Transverse colon (tissue), 4 donors: ENCODE measurements at regions not wholly inside any gene's neighbourhood (a gene's known extent, or its start where the extent isn't known, plus 50 kb on each side); places are given as distances from the start of the nearest gene placed in this dataset.

Experiments used
- CTCF ChIP-seq, 5 experiments: fragments of 200-600 bp in 3 of 5; fragments of 450-650 bp in 2 of 5; sonication (generic) in 3 of 5; IDR thresholded peaks; 1 replicate in 2 of 5; 2 replicates in 3 of 5; pipeline ENCODE4 v1.5.1; 2016 to 2017; ENCODE audit warnings: antibody characterized with exemption in 5 of 5, inconsistent platforms in 3 of 5, mild to moderate bottlenecking in 2 of 5, moderate library complexity in 1 of 5
- EP300 ChIP-seq: sonication (generic); formaldehyde crosslinking; IDR thresholded peaks from one replicate; pipeline ENCODE4 v1.6.1; 2017; ENCODE audit warnings: antibody characterized with exemption, low read depth
- POLR2A ChIP-seq: fragments of 450-650 bp; IDR thresholded peaks from one replicate; pipeline ENCODE4 v1.6.1; 2016; ENCODE audit warnings: antibody characterized with exemption, mild to moderate bottlenecking, moderate library complexity
- POLR2AphosphoS5 ChIP-seq, 3 donors: sonication (generic); formaldehyde crosslinking; IDR thresholded peaks; one replicate each; pipeline ENCODE4 v1.6.1; 2016; ENCODE audit warnings: antibody characterized with exemption in 3 of 3

GRCh38 chr5:57067597-57067924 is 106.3 kb upstream of the GPBP1 start:
- no peak for TF ChIP-seq POLR2A
- TF ChIP-seq CTCF (IDR thresholded peaks at IDR 0.05) = no peak
- no peak for TF ChIP-seq EP300
- no peak for TF ChIP-seq POLR2AphosphoS5 (IDR thresholded peaks at IDR 0.05)
